GM12874 (cell line): ENCODE measurements at regions not wholly inside any gene's neighbourhood (a gene's known extent, or its start where the extent isn't known, plus 50 kb on each side); places are given as distances from the start of the nearest gene placed in this dataset.

ENCODE experiments used
- TF ChIP-seq, protein P1 (sequence below): IDR thresholded peaks from 2 replicates; pipeline ENCODE4 v1.5.1; 2011; ENCODE audit warnings: low read depth, mild to moderate bottlenecking, control low read depth, low read length, moderate library complexity; ENCODE audit not compliant: insufficient read depth

DNA sequence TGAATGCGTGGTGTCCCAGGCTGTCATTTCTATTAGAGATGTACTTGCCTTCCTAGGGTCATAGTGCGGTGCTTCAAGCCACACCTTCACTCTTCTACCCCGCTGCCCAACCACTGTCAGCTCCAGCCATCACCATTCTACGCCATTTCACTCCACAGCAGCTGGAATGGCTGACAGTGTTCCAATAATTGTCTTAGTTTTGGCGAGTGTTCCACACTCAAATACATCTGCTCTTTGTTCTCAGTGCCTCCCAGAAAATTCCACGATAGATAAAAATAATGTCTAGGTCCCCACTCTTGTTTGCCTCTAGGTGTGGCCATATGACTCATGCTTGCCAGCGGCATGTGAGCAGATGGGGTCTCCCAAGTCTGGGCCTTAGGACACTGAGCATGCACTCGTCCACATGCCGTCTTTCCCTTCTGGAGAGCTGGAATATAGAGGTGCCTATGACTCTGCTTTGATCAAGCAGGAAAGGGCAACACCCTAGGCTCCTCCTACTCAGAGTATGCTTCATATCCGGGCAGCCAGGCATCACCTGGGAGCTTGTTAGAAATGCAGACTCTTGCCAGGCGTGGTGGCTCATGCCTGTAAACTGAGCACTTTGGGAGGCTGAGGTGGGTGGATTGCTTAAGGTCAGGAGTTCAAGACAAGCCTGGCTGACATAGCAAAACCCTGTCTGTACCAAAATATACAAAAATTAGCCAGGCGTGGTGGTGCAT, 163.0 kb downstream of the BRMS1L start:
- TF ChIP-seq, protein P1, sequence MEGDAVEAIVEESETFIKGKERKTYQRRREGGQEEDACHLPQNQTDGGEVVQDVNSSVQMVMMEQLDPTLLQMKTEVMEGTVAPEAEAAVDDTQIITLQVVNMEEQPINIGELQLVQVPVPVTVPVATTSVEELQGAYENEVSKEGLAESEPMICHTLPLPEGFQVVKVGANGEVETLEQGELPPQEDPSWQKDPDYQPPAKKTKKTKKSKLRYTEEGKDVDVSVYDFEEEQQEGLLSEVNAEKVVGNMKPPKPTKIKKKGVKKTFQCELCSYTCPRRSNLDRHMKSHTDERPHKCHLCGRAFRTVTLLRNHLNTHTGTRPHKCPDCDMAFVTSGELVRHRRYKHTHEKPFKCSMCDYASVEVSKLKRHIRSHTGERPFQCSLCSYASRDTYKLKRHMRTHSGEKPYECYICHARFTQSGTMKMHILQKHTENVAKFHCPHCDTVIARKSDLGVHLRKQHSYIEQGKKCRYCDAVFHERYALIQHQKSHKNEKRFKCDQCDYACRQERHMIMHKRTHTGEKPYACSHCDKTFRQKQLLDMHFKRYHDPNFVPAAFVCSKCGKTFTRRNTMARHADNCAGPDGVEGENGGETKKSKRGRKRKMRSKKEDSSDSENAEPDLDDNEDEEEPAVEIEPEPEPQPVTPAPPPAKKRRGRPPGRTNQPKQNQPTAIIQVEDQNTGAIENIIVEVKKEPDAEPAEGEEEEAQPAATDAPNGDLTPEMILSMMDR, result no peak

DNA sequence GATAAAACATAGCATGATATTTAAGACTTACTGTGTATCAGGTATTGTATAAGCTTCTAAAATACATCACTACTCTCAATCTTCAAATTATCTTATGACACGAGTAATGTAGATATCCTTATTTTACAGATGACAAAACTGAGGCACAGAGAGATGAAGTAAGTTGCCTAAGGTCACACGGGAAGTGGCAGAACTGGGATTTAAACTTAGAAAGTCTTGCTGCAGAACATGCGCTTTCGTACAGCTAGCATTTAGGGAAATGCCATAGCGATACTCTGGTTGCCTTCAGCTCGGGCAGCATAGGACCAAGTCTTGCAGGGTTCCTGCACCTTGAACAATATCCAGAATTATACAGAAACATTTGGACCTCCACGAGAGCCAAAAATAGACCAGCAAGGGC, 162.4 kb downstream of the BRMS1L start:
- TF ChIP-seq, protein P1, result no peak

DNA sequence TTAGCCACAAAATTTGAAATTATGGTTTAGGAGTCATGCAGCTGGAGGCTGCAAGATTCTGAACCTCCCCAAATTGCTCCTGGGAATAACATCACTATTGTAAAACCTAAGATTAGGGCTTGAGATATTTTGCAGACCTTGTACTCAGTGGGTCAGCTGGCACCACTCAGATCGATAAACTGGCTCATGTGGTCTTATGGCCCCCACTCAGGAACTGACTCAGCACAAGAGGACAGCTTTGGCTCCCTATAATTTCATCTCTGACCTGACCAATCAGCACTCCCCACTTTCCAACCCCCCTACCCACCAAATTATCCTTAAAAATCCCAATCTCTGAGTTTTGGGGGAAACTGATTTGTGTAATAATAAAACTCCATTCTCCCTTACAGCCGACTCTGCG, 161.6 kb downstream of the BRMS1L start:
- TF ChIP-seq, protein P1, result no peak

DNA sequence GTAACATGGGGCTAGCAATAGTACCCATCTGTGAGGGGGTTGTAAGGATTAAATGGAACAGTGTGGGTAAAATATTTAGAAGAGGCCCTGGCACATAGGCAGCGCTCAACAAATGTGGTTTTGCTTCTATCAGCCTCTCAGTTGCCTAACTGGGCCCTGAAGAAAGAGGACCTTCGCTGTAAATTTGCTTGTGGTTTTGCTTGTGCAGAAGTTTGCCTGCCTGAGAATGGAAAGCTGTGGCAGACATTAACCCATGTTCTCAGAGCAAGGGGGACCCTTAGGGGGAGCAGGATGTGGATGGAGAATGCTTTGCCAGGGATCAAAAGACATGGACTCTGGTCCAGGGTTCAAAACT, 160.1 kb downstream of the BRMS1L start:
- TF ChIP-seq, protein P1, result no peak

- TF ChIP-seq, protein P1, result no peak
These were observed 159.5 kb downstream of the BRMS1L start for GRCh38 chr14:35985474-35986218.

GRCh38 chr14:35979531-35979930, 153.4 kb downstream of the BRMS1L start:
- TF ChIP-seq, protein P1, result no peak

- TF ChIP-seq, protein P1, result no peak
These were observed 152.4 kb downstream of the BRMS1L start for GRCh38 chr14:35978561-35978960.
